HUES48 (cell line): ENCODE measurements at regions not wholly inside any gene's neighbourhood (a gene's known extent, or its start where the extent isn't known, plus 50 kb on each side); places are given as distances from the start of the nearest gene placed in this dataset.

Experiments
- H3K27ac ChIP-seq: one replicate; pipeline ENCODE4 v1.7.0; 2013; ENCODE audit warnings: low read depth, low read length, inconsistent platforms
- H3K27me3 ChIP-seq: 2 replicates; pipeline ENCODE4 v1.6.1; 2013; ENCODE audit warnings: mild to moderate bottlenecking, low read length; ENCODE audit not compliant: control insufficient read depth, insufficient read depth
- H3K36me3 ChIP-seq: 2 replicates; pipeline ENCODE4 v1.6.1; 2013; ENCODE audit warnings: low read length; ENCODE audit not compliant: control insufficient read depth, insufficient read depth
- H3K4me1 ChIP-seq: 2 replicates; pipeline ENCODE4 v1.6.1; 2013; ENCODE audit warnings: mild to moderate bottlenecking, low read length; ENCODE audit not compliant: control insufficient read depth, insufficient read depth
- H3K4me3 ChIP-seq: 2 replicates; pipeline ENCODE4 v1.5.1; 2013; ENCODE audit warnings: mild to moderate bottlenecking, low read depth, low read length
- H3K9ac ChIP-seq: 2 replicates; pipeline ENCODE4 v1.6.1; 2013; ENCODE audit warnings: mild to moderate bottlenecking, low read depth, low read length, moderate library complexity
- H3K9me3 ChIP-seq: 2 replicates; pipeline ENCODE4 v1.6.1; 2013; ENCODE audit warnings: low read length; ENCODE audit not compliant: control insufficient read depth, insufficient read depth

- Histone ChIP-seq H3K27me3 (no peaks in the 10 kb centered on the region), H3K27ac (no peak overlapping the region), H3K9me3 (no peaks in the 10 kb centered on the region), H3K9ac (no peak overlapping the region), H3K36me3 (no peaks in the 10 kb centered on the region), H3K4me1 (peaks cover 27% of the 10 kb centered on the region), H3K4me3 (no peak overlapping the region)
These were observed 739.1 kb upstream of the WWC1 start for GRCh38 chr5:167552356-167552755.

- no peak overlapping the region for H3K27ac ChIP-seq
- no peak overlapping the region for H3K9ac ChIP-seq
- no peaks in the 10 kb centered on the region for H3K36me3 ChIP-seq
- H3K4me1 ChIP-seq, result peaks cover 27% of the 10 kb centered on the region
- no peaks in the 10 kb centered on the region for H3K9me3 ChIP-seq
- no peaks in the 10 kb centered on the region for H3K27me3 ChIP-seq
- H3K4me3 ChIP-seq, result no peak overlapping the region
These were observed 737.9 kb upstream of the WWC1 start for GRCh38 chr5:167553511-167553910.

- Histone ChIP-seq H3K4me1 (peaks cover 15% of the 10 kb centered on the region), H3K9me3 (no peaks in the 10 kb centered on the region), H3K4me3 (no peak overlapping the region), H3K27ac (no peak overlapping the region), H3K27me3 (no peaks in the 10 kb centered on the region), H3K36me3 (no peaks in the 10 kb centered on the region), H3K9ac (no peak overlapping the region)
These were observed 736.7 kb upstream of the WWC1 start for GRCh38 chr5:167554564-167555290.

- no peak overlapping the region for H3K4me3 ChIP-seq
- H3K9ac ChIP-seq, result no peak overlapping the region
- H3K27ac ChIP-seq, result no peak overlapping the region
- H3K27me3 ChIP-seq, result no peaks in the 10 kb centered on the region
- no peaks in the 10 kb centered on the region for H3K9me3 ChIP-seq
- H3K4me1 ChIP-seq, result peaks cover 8% of the 10 kb centered on the region; the same call in 1 of the 2 replicates
- H3K36me3 ChIP-seq, result no peaks in the 10 kb centered on the region
These were observed 735.8 kb upstream of the WWC1 start for GRCh38 chr5:167555565-167556166.

GRCh38 chr5:167557359-167557758, 734.1 kb upstream of the WWC1 start:
- Histone ChIP-seq H3K9me3 (no peaks in the 10 kb centered on the region), H3K27me3 (no peaks in the 10 kb centered on the region), H3K4me1 (peaks cover 15% of the 10 kb centered on the region), H3K9ac (no peak overlapping the region), H3K36me3 (no peaks in the 10 kb centered on the region), H3K27ac (no peak overlapping the region), H3K4me3 (no peak overlapping the region)

- Histone ChIP-seq H3K9ac (no peak overlapping the region), H3K9me3 (no peaks in the 10 kb centered on the region)
These were observed 729.6 kb upstream of the WWC1 start for GRCh38 chr5:167561796-167562195.

GRCh38 chr5:167564275-167564674, 727.2 kb upstream of the WWC1 start:
- H3K9ac ChIP-seq, result no peak overlapping the region
- no peaks in the 10 kb centered on the region for H3K9me3 ChIP-seq
- no peak overlapping the region for H3K27ac ChIP-seq
- peaks cover 8% of the 10 kb centered on the region for H3K4me1 ChIP-seq
- no peaks in the 10 kb centered on the region for H3K36me3 ChIP-seq
- no peaks in the 10 kb centered on the region for H3K27me3 ChIP-seq
- no peak overlapping the region for H3K4me3 ChIP-seq

More at GRCh38 chr5:167561796-167562195, 729.6 kb upstream of the WWC1 start:
- Histone ChIP-seq H3K36me3 (no peaks in the 10 kb centered on the region), H3K4me1 (peaks cover 8% of the 10 kb centered on the region), H3K27ac (no peak overlapping the region), H3K27me3 (no peaks in the 10 kb centered on the region), H3K4me3 (no peak overlapping the region)

- H3K36me3 ChIP-seq, result no peaks in the 10 kb centered on the region
- H3K4me1 ChIP-seq, result peaks cover 14% of the 10 kb centered on the region
- H3K9ac ChIP-seq, result no peak overlapping the region
- no peaks in the 10 kb centered on the region for H3K27me3 ChIP-seq
- no peak overlapping the region for H3K27ac ChIP-seq
- H3K4me3 ChIP-seq, result no peak overlapping the region
- H3K9me3 ChIP-seq, result no peaks in the 10 kb centered on the region
These were observed 726.1 kb upstream of the WWC1 start for GRCh38 chr5:167565189-167565954.

GRCh38 chr5:167570431-167570830, 721.0 kb upstream of the WWC1 start:
- Histone ChIP-seq H3K9ac (no peak overlapping the region), H3K4me3 (no peak overlapping the region), H3K27ac (no peak overlapping the region), H3K4me1 (peaks cover 43% of the 10 kb centered on the region), H3K27me3 (peaks cover 18% of the 10 kb centered on the region), H3K9me3 (no peaks in the 10 kb centered on the region), H3K36me3 (no peaks in the 10 kb centered on the region)

- Histone ChIP-seq H3K27ac (no peak overlapping the region), H3K27me3 (peaks cover 22% of the 10 kb centered on the region), H3K4me3 (no peak overlapping the region), H3K36me3 (no peaks in the 10 kb centered on the region), H3K9ac (no peak overlapping the region), H3K9me3 (no peaks in the 10 kb centered on the region), H3K4me1 (peaks cover 54% of the 10 kb centered on the region)
These were observed 719.6 kb upstream of the WWC1 start for GRCh38 chr5:167571824-167572223.
